AG09309 (cell line): ENCODE measurements at regions not wholly inside any gene's neighbourhood (a gene's known extent, or its start where the extent isn't known, plus 50 kb on each side); places are given as distances from the start of the nearest gene placed in this dataset.
A peak's percentile ranks its signal among the peaks of the same experiment; 100 is the strongest.
"Not testable (repeated sequence)": the region's sequence is repeated elsewhere in the genome, so short reads cannot be mapped to it uniquely, and the experiment has no call there.

Experiments
- DNase-seq: peaks from one replicate; pipeline ENCODE4 v3.0.0-alpha.2; 2010; ENCODE audit warnings: low read depth
- H3K4me3 ChIP-seq: 2 replicates; pipeline ENCODE4 v1.5.1; 2011; ENCODE audit warnings: mild to moderate bottlenecking, low read depth, low read length, moderate library complexity; ENCODE audit not compliant: control insufficient read depth
- CTCF ChIP-seq: IDR thresholded peaks from 2 replicates; pipeline ENCODE4 v1.5.1; 2011; ENCODE audit warnings: mild to moderate bottlenecking, low read depth, low read length, inconsistent platforms; ENCODE audit not compliant: insufficient read depth, control insufficient read depth; ENCODE audit errors: missing control alignments

DNA sequence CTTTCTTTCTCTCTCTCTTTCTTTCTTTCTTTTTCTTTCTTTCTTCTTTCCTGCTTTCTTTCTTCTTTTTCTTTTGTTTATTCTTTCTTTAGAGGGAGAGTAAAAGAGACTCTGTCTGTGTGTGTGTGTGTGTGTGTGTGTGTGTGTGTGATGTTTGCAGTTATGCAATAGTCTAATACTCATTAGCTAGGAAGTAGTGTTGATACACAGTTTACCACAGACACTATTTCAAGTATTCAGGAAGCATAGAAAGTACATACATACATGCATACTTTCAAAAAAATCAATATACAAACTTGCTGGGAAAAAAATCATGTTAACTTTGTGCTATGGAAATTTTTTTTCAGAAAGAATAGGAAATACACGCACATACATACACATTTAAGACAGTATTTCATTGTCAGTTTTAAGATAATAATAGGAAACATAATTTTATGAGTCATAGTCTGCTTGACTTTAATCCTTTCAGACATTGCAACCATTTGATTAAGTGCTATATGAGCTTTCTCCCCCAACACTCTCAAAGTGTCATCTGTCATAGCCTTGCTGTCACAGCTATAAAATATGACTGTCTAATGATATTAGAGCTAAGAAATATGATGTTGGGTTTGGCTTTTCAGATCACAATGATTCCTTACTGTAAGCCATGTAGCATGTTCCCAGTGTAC lies 74.9 kb upstream of the EPHA3 start:
- DNase-seq: no peak
- no peak for TF ChIP-seq CTCF
- H3K4me3 ChIP-seq: no peak overlapping the region

GRCh38 chr3:89034723-89035122 lies 72.7 kb upstream of the EPHA3 start:
- DNase-seq, H3K4me3 ChIP-seq: not testable (repeated sequence)

DNA sequence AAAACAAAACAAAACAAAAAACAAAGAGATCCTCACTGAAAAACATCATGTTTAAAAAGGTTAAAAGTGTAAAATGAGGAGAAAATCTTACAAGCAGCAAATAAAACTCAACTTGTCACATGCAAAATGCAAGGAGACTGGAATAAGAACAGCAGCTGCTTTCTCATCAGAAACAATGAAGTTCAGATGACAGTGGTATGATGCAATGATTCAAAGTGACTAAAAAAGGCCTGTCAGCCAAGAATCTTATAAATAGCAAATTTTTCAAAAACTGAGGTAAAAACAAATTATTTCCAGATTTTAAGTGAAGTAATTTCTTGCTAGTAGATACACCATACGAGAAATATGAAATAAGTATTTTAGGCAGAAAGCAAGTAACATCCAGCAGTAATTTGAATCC lies 68.6 kb upstream of the EPHA3 start:
- no peak for DNase-seq
- no peak for TF ChIP-seq CTCF
- H3K4me3 ChIP-seq: no peak overlapping the region

DNA sequence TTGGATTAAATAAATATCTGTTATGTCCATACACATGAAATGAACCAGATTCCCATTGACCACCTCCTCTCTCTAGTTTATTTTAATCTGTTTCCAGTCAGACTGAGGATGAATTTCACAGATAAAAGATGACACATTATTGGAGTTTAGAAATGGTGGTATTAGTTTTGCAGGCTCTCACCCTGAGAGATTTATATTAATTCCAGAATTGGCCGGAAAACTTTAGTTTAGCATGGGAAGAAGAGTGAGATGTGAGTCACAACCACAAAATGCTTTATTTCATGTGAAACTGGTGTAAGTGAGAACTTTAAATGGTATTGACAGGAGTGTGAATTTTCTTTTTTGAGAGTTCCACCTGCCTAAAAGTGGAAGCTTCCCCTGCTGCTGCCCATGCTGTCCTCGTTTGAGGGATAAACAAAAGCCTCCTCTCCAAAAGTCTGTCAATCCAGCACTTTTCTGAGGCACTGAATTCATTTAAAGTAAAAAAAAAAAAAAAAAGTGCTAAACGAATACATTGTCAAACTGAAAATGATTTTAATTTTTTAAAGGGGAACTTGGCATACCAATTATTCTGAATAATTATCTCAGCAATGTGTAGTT lies 65.1 kb upstream of the EPHA3 start:
- DNase-seq: no peak
- TF ChIP-seq CTCF: no peak
- H3K4me3 ChIP-seq: no peak overlapping the region

GRCh38 chr3:89043406-89043932 lies 64.0 kb upstream of the EPHA3 start:
- no peak for DNase-seq
- no peak overlapping the region for H3K4me3 ChIP-seq
- no peak for TF ChIP-seq CTCF

- DNase-seq: no peak
- H3K4me3 ChIP-seq: no peak overlapping the region
- TF ChIP-seq CTCF: no peak
These were observed 60.8 kb upstream of the EPHA3 start for GRCh38 chr3:89046661-89047060.

GRCh38 chr3:89049119-89049518 lies 58.3 kb upstream of the EPHA3 start:
- no peak for DNase-seq
- TF ChIP-seq CTCF: peak; percentile 40
- H3K4me3 ChIP-seq: no peak overlapping the region
